GM18907 (cell line): ENCODE measurements at regions not wholly inside any gene's neighbourhood (a gene's known extent, or its start where the extent isn't known, plus 50 kb on each side); places are given as distances from the start of the nearest gene placed in this dataset.

ENCODE experiments used
- ATAC-seq: cut with Tn5 transposase; IDR thresholded peaks from one replicate; pipeline ENCODE4 v1.9.1; 2021; ENCODE audit warnings: mild to moderate bottlenecking, moderate library complexity; ENCODE audit not compliant: unreplicated experiment

GRCh38 chr7:142348100-142348499 is 90.2 kb upstream of the PRSS58 start:
- no peak for ATAC-seq

- no peak for ATAC-seq
Measured at GRCh38 chr7:142347091-142347490, 89.2 kb upstream of the PRSS58 start.

- ATAC-seq = no peak
Measured at GRCh38 chr7:142345811-142346210, 88.0 kb upstream of the PRSS58 start.

- no peak for ATAC-seq
Measured at GRCh38 chr7:142338633-142339501, 81.0 kb upstream of the PRSS58 start.

GRCh38 chr7:142337054-142338001 is 79.5 kb upstream of the PRSS58 start:
- ATAC-seq = no peak

DNA sequence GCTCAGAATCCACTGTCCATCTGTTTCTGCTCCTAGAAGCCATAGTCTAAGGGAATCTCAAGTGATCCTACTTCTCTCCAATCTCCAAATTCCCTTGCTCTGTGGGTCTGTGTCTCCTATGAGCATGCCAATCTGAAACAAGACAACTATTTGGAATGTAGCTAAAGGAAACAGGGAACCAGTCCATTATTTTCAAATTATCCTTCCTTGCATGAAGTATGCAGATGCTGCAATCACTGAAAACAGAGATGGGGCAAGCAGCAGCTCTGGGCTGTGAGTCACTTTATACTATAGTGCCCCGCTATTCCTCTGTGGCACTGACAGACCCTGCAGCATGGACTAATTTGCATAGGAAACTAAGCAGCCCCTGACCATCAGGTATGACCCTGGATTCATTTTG is 76.9 kb upstream of the PRSS58 start:
- no peak for ATAC-seq

- ATAC-seq = no peak
Measured at GRCh38 chr7:142334236-142334635, 76.4 kb upstream of the PRSS58 start.

GRCh38 chr7:142332421-142332820 is 74.6 kb upstream of the PRSS58 start:
- ATAC-seq = no peak

GRCh38 chr7:142331941-142332340 is 74.1 kb upstream of the PRSS58 start:
- no peak for ATAC-seq

GRCh38 chr7:142329062-142329790 is 71.4 kb upstream of the PRSS58 start:
- no peak for ATAC-seq

DNA sequence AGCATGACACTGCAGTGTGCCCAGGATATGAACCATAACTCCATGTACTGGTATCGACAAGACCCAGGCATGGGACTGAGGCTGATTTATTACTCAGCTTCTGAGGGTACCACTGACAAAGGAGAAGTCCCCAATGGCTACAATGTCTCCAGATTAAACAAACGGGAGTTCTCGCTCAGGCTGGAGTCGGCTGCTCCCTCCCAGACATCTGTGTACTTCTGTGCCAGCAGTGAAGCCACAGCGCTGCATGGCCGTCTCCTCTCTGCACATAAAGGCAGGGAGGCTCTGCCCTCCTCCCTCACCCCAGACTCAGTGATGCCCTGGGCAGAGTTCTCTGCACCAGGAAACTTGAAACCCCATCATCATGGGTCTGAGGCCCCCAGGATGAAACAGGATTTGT is 70.7 kb upstream of the PRSS58 start:
- ATAC-seq = no peak

DNA sequence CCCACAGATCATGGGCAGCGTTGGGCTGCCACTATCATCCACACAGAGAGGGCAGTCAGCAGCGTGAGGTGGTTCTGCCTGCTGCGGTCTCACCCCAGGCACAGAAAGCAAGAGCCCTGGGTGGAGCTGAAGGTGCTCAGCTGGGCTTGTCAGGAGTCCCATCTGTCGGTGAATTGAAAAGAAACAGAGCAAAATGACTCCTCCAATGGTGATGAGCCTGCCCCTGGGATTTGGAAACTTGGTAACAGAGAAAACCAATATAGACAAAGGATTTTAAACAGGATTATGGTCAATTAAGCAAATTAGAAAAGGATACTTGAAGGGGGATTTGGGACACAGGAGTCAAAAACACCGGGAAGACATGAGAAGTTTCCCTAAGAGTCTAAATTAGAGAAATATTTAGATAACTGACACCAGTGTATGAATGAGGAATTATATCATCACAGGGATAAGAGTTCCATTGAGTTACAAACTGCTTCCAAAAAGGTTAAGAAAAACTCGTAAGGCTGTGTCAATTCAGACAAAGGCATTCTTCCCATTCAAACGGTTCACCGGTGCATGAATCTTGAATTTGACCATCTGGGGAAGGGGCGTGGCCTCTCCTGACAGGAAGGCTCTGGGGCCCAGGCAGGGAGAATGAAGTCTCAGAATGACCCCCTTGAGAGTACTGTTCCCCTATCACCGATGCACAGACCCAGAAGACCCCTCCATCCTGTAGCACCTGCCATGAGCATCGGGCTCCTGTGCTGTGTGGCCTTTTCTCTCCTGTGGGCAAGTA is 70.0 kb upstream of the PRSS58 start:
- ATAC-seq = no peak

GRCh38 chr7:142323706-142324105 is 65.8 kb upstream of the PRSS58 start:
- peak; percentile 48 for ATAC-seq

- no peak for ATAC-seq
Measured at GRCh38 chr7:142321391-142321790, 63.5 kb upstream of the PRSS58 start.

GRCh38 chr7:142320883-142321282 is 63.0 kb upstream of the PRSS58 start:
- no peak for ATAC-seq

DNA sequence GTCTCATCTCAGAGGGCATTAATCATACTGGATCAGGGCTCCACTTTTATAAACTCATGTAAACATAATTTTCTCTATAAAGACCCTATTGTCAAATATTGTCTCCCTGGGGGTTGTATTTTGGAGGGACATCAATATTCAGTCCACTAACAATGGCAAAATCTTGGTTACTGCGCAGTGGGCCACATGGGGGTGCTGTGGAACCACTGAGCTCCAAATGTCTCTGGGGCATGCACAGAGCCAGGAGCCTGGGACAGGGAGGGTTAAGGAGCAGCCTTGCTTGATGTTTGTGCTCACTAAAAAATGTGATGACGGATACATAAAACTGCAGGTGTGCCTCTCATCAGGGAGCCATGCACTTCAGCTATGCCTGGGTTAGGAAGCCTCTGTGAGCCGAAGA is 62.1 kb upstream of the PRSS58 start:
- no peak for ATAC-seq

- no peak for ATAC-seq
Measured at GRCh38 chr7:142314281-142314680, 56.4 kb upstream of the PRSS58 start.

DNA sequence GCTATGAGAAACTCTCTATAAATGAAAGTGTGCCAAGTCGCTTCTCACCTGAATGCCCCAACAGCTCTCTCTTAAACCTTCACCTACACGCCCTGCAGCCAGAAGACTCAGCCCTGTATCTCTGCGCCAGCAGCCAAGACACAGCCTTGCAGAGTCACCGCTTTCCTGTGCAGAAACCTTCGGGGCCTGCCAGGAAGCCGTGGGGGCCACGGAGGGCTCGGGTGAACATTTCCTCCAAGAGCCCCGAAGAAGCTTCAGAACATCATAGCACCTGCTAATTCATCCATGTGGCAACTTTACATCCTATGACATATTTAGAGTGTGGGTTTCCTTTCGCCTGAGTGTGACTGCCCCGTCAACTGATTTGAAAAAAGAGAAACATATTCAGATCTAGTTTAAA is 55.7 kb upstream of the PRSS58 start:
- peak; percentile 55 for ATAC-seq

GRCh38 chr7:142311876-142312275 is 54.0 kb upstream of the PRSS58 start:
- no peak for ATAC-seq

DNA sequence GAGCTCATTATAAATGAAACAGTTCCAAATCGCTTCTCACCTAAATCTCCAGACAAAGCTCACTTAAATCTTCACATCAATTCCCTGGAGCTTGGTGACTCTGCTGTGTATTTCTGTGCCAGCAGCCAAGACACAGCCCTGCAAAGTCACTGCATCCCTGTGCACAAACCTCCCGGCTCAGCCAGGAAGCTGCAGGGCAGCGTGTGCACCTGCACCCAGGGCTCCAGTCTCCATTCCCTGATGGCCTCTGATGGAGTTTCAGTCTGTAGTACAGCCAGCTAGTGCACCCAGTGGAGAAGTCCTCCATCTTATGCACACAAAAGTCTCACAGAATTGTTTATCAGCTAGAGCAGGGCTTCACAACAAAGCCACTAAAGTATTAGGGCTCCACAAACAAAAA is 51.1 kb upstream of the PRSS58 start:
- no peak for ATAC-seq
